Fibroblast of lung (primary cell): ENCODE measurements at regions not wholly inside any gene's neighbourhood (a gene's known extent, or its start where the extent isn't known, plus 50 kb on each side); places are given as distances from the start of the nearest gene placed in this dataset.
A peak's percentile ranks its signal among the peaks of the same experiment; 100 is the strongest.

Experiments
- DNase-seq, 2 donors: peaks; one replicate each; pipeline versions ENCODE4 v3.0.0 to v3.0.0-alpha.2; 2010; ENCODE audit warnings: low read depth in 2 of 2
- H2AFZ ChIP-seq: 2 replicates; pipeline ENCODE4 v1.5.1; 2012; ENCODE audit warnings: low read length, control low read depth, inconsistent platforms
- H3K27ac ChIP-seq: 2 replicates; pipeline ENCODE4 v1.5.1; 2011; ENCODE audit warnings: low read length, control low read depth; ENCODE audit not compliant: insufficient read depth
- H3K27me3 ChIP-seq: 2 replicates; pipeline ENCODE4 v1.5.1; 2011; ENCODE audit warnings: mild to moderate bottlenecking, low read length; ENCODE audit not compliant: control insufficient read depth, insufficient read depth
- H3K36me3 ChIP-seq: 2 replicates; pipeline ENCODE4 v1.5.1; 2011; ENCODE audit warnings: low read length; ENCODE audit not compliant: control insufficient read depth, insufficient read depth
- H3K4me1 ChIP-seq: 2 replicates; pipeline ENCODE4 v1.5.1; 2011; ENCODE audit warnings: low read length; ENCODE audit not compliant: control insufficient read depth, insufficient read depth; ENCODE audit errors: extremely low read depth
- H3K4me2 ChIP-seq: 2 replicates; pipeline ENCODE4 v1.5.1; 2011; ENCODE audit warnings: low read length, control low read depth; ENCODE audit not compliant: insufficient read depth; ENCODE audit errors: extremely low read depth
- H3K4me3 ChIP-seq, 4 experiments: fragments of 200-600 bp in 1 of 4; sonication (generic) in 1 of 4; replicated peaks in 1 of 4; 2 replicates each; pipeline ENCODE4 v1.5.1; 2011 to 2016; ENCODE audit warnings: low read length in 4 of 4, low read depth in 3 of 4, mild to moderate bottlenecking in 3 of 4, control low read depth in 2 of 4, inconsistent platforms in 1 of 4, mixed read lengths in 1 of 4; ENCODE audit not compliant: insufficient read depth in 1 of 4; ENCODE audit errors: control extremely low read depth in 1 of 4
- H3K79me2 ChIP-seq: 2 replicates; pipeline ENCODE4 v1.5.1; 2012; ENCODE audit warnings: mild to moderate bottlenecking, low read length, inconsistent platforms; ENCODE audit not compliant: control insufficient read depth, insufficient read depth
- H3K9ac ChIP-seq: 2 replicates; pipeline ENCODE4 v1.5.1; 2011; ENCODE audit warnings: mild to moderate bottlenecking, low read length, control low read depth; ENCODE audit not compliant: insufficient read depth
- H3K9me3 ChIP-seq: 2 replicates; pipeline ENCODE4 v1.5.1; 2012; ENCODE audit warnings: low read depth, low read length; ENCODE audit not compliant: control insufficient read depth, insufficient read depth
- H4K20me1 ChIP-seq: 2 replicates; pipeline ENCODE4 v1.5.1; 2011; ENCODE audit warnings: low read length; ENCODE audit not compliant: control insufficient read depth, insufficient read depth; ENCODE audit errors: extremely low read depth
- CTCF ChIP-seq, 2 donors: IDR thresholded peaks in 1 of 2; conservative IDR thresholded peaks in 1 of 2; 1 replicate in 1 of 2; 2 replicates in 1 of 2; pipeline ENCODE4 v1.5.1; 2011 to 2012; ENCODE audit warnings: low read length in 2 of 2, control low read depth in 1 of 2, inconsistent platforms in 1 of 2, low read depth in 1 of 2, mild to moderate bottlenecking in 1 of 2
- EZH2 ChIP-seq: IDR thresholded peaks from 2 replicates; pipeline ENCODE4 v1.5.1; 2012; ENCODE audit warnings: low read length, control low read depth, mild to moderate bottlenecking; ENCODE audit errors: missing control alignments

- H3K4me1 ChIP-seq = no peaks in the 10 kb centered on the region
- H3K4me3 ChIP-seq = no peak overlapping the region
- H3K9me3 ChIP-seq = no peaks in the 10 kb centered on the region
- no peak for DNase-seq
- no peak for TF ChIP-seq EZH2
- TF ChIP-seq CTCF (conservative IDR thresholded peaks at IDR 0.05 in 1 of 2, IDR thresholded peaks at IDR 0.05 in 1 of 2; ENCODE audit: low read depth in 1 of 2, low read length in 2 of 2) = no peak
- H2AFZ ChIP-seq = no peak overlapping the region
- H3K79me2 ChIP-seq = no peaks in the 10 kb centered on the region
- H3K4me2 ChIP-seq = no peak overlapping the region
- H3K36me3 ChIP-seq = no peaks in the 10 kb centered on the region
- no peaks in the 10 kb centered on the region for H4K20me1 ChIP-seq
- H3K27me3 ChIP-seq = no peaks in the 10 kb centered on the region
- no peak overlapping the region for H3K9ac ChIP-seq
- no peak overlapping the region for H3K27ac ChIP-seq
Measured at GRCh38 chr16:13435415-13435814, 484.5 kb upstream of the ERCC4 start.

- Histone ChIP-seq H3K4me1 (no peaks in the 10 kb centered on the region), H3K27ac (no peak overlapping the region), H3K79me2 (no peaks in the 10 kb centered on the region), H2AFZ (no peak overlapping the region), H3K4me2 (no peak overlapping the region), H3K36me3 (no peaks in the 10 kb centered on the region), H4K20me1 (no peaks in the 10 kb centered on the region), H3K4me3 (no peak overlapping the region), H3K9ac (no peak overlapping the region), H3K27me3 (no peaks in the 10 kb centered on the region), H3K9me3 (no peaks in the 10 kb centered on the region)
- DNase-seq = no peak
- no peak for TF ChIP-seq EZH2
- TF ChIP-seq CTCF (conservative IDR thresholded peaks at IDR 0.05 in 1 of 2, IDR thresholded peaks at IDR 0.05 in 1 of 2; ENCODE audit: low read depth in 1 of 2, low read length in 2 of 2) = no peak
Measured at GRCh38 chr16:13435873-13436474, 484.0 kb upstream of the ERCC4 start.

- Histone ChIP-seq H3K36me3 (no peaks in the 10 kb centered on the region), H3K4me3 (no peak overlapping the region), H4K20me1 (no peaks in the 10 kb centered on the region), H3K9ac (no peak overlapping the region), H3K27ac (no peak overlapping the region), H3K79me2 (no peaks in the 10 kb centered on the region), H3K27me3 (no peaks in the 10 kb centered on the region), H2AFZ (no peak overlapping the region), H3K9me3 (no peaks in the 10 kb centered on the region), H3K4me2 (no peak overlapping the region), H3K4me1 (no peaks in the 10 kb centered on the region)
- DNase-seq = peak in 1 of 2 donors; percentile 32
- TF ChIP-seq EZH2 (no peak), CTCF (conservative IDR thresholded peaks at IDR 0.05 in 1 of 2, IDR thresholded peaks at IDR 0.05 in 1 of 2; ENCODE audit: low read depth in 1 of 2, low read length in 2 of 2) (no peak)
Measured at GRCh38 chr16:13436641-13437412, 483.1 kb upstream of the ERCC4 start.
